ENCODE measurements at regions not wholly inside any gene's neighbourhood (a gene's known extent, or its start where the extent isn't known, plus 50 kb on each side); places are given as distances from the start of the nearest gene placed in this dataset.
"Not testable (repeated sequence)": the region's sequence is repeated elsewhere in the genome, so short reads cannot be mapped to it uniquely, and the experiment has no call there.

- no peak for DNase-seq (ENCODE audit: extremely low spot score, unreplicated experiment)
- H3K27me3 Mint-ChIP-seq (ENCODE audit: unreplicated experiment), result peaks cover 17% of the 10 kb centered on the region
- H3K27ac Mint-ChIP-seq (ENCODE audit: unreplicated experiment), result no peak overlapping the region
- H3K9me3 Mint-ChIP-seq (ENCODE audit: unreplicated experiment), result no peaks in the 10 kb centered on the region
- no peaks in the 10 kb centered on the region for H3K4me1 Mint-ChIP-seq (ENCODE audit: unreplicated experiment)
- TF ChIP-seq CTCF (IDR thresholded peaks at IDR 0.05), result no peak
- no peaks in the 10 kb centered on the region for H3K36me3 Mint-ChIP-seq (ENCODE audit: unreplicated experiment)
- H3K4me3 Mint-ChIP-seq (ENCODE audit: unreplicated experiment), result no peak overlapping the region
Measured at GRCh38 chr3:22731901-22732300, 471.2 kb upstream of the UBE2E2 start.

GRCh38 chr3:22732641-22733040 is 470.5 kb upstream of the UBE2E2 start:
- H3K27me3 Mint-ChIP-seq (ENCODE audit: unreplicated experiment), result peaks cover 17% of the 10 kb centered on the region
- no peak for TF ChIP-seq CTCF (IDR thresholded peaks at IDR 0.05)
- H3K9me3 Mint-ChIP-seq (ENCODE audit: unreplicated experiment), result no peaks in the 10 kb centered on the region
- no peaks in the 10 kb centered on the region for H3K4me1 Mint-ChIP-seq (ENCODE audit: unreplicated experiment)
- no peaks in the 10 kb centered on the region for H3K36me3 Mint-ChIP-seq (ENCODE audit: unreplicated experiment)
- no peak overlapping the region for H3K27ac Mint-ChIP-seq (ENCODE audit: unreplicated experiment)
- H3K4me3 Mint-ChIP-seq (ENCODE audit: unreplicated experiment), result no peak overlapping the region
- no peak for DNase-seq (ENCODE audit: extremely low spot score, unreplicated experiment)

GRCh38 chr3:22734207-22734606 is 468.9 kb upstream of the UBE2E2 start:
- DNase-seq (ENCODE audit: extremely low spot score, unreplicated experiment), result no peak
- H3K27me3 Mint-ChIP-seq (ENCODE audit: unreplicated experiment), result peaks cover 14% of the 10 kb centered on the region
- no peaks in the 10 kb centered on the region for H3K4me1 Mint-ChIP-seq (ENCODE audit: unreplicated experiment)
- no peak overlapping the region for H3K4me3 Mint-ChIP-seq (ENCODE audit: unreplicated experiment)
- H3K36me3 Mint-ChIP-seq (ENCODE audit: unreplicated experiment), result no peaks in the 10 kb centered on the region
- H3K27ac Mint-ChIP-seq (ENCODE audit: unreplicated experiment), result no peak overlapping the region
- H3K9me3 Mint-ChIP-seq (ENCODE audit: unreplicated experiment), result no peaks in the 10 kb centered on the region
- no peak for TF ChIP-seq CTCF (IDR thresholded peaks at IDR 0.05)

- Mint-ChIP-seq H3K4me1 (ENCODE audit: unreplicated experiment) (no peaks in the 10 kb centered on the region), H3K4me3 (ENCODE audit: unreplicated experiment) (no peak overlapping the region), H3K9me3 (ENCODE audit: unreplicated experiment) (no peaks in the 10 kb centered on the region), H3K27ac (ENCODE audit: unreplicated experiment) (no peak overlapping the region), H3K36me3 (ENCODE audit: unreplicated experiment) (no peaks in the 10 kb centered on the region), H3K27me3 (ENCODE audit: unreplicated experiment) (peaks cover 14% of the 10 kb centered on the region)
- TF ChIP-seq CTCF (IDR thresholded peaks at IDR 0.05), result no peak
- DNase-seq (ENCODE audit: extremely low spot score, unreplicated experiment), result no peak
Measured at GRCh38 chr3:22734756-22735155, 468.4 kb upstream of the UBE2E2 start.

- peaks cover 12% of the 10 kb centered on the region for H3K27me3 Mint-ChIP-seq (ENCODE audit: unreplicated experiment)
- H3K36me3 Mint-ChIP-seq (ENCODE audit: unreplicated experiment), result no peaks in the 10 kb centered on the region
- no peak for TF ChIP-seq CTCF (IDR thresholded peaks at IDR 0.05)
- no peak overlapping the region for H3K4me3 Mint-ChIP-seq (ENCODE audit: unreplicated experiment)
- no peak for DNase-seq (ENCODE audit: extremely low spot score, unreplicated experiment)
- no peaks in the 10 kb centered on the region for H3K9me3 Mint-ChIP-seq (ENCODE audit: unreplicated experiment)
- H3K27ac Mint-ChIP-seq (ENCODE audit: unreplicated experiment), result no peak overlapping the region
- H3K4me1 Mint-ChIP-seq (ENCODE audit: unreplicated experiment), result no peaks in the 10 kb centered on the region
Measured at GRCh38 chr3:22735373-22735772, 467.8 kb upstream of the UBE2E2 start.

- H3K9me3 Mint-ChIP-seq (ENCODE audit: unreplicated experiment); H3K4me3 Mint-ChIP-seq (ENCODE audit: unreplicated experiment); DNase-seq (ENCODE audit: extremely low spot score, unreplicated experiment); H3K27ac Mint-ChIP-seq (ENCODE audit: unreplicated experiment); H3K36me3 Mint-ChIP-seq (ENCODE audit: unreplicated experiment); H3K4me1 Mint-ChIP-seq (ENCODE audit: unreplicated experiment); H3K27me3 Mint-ChIP-seq (ENCODE audit: unreplicated experiment): not testable (repeated sequence)
Measured at GRCh38 chr3:22743386-22743785, 459.7 kb upstream of the UBE2E2 start.
